ENCODE measurements at regions not wholly inside any gene's neighbourhood (a gene's known extent, or its start where the extent isn't known, plus 50 kb on each side); places are given as distances from the start of the nearest gene placed in this dataset.

DNA sequence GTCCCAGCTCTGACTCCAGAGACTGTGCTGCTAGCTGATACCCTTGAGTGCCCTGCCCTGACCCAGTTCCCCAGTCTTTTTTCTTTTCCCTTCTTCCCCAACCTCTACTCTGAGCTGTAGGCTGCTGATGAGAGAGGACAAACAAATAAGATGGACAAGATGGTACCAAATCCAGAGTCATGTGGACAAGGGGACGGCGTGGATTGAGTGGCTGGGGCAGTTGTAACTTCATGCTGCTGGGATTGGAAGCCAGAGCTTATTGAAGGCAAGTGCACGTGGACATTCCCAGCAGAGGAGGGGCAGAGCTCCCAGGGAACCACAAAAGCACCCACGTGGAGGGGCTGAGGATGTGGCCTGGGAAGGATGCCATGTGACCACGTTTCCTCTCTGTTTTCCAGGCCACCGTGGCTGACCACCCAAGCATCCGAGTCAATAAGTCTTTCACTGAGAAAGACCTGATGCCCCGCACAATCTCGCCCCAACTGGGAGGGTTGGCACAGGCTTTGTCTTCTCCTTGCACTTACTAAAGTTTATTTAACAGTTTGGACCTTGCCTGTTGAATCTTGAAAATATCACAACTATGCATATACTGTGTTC is 323.3 kb upstream of the ZNF507 start:
- Histone ChIP-seq H3K4me3 (ENCODE audit: low read depth in 2 of 2, low read length in 1 of 2) (no peak overlapping the region), H3K9me2 (no peaks in the 10 kb centered on the region), H3K27ac (ENCODE audit: low read depth in 2 of 2, low read length in 1 of 2) (no peak overlapping the region), H3K36me3 (replicated peaks in 1 of 2; ENCODE audit: control insufficient read depth in 1 of 2, insufficient read depth in 2 of 2, low read length in 1 of 2) (no peaks in the 10 kb centered on the region), H3K9ac (no peak overlapping the region), H2AFZ (ENCODE audit: low read depth) (no peak overlapping the region), H3K4me2 (no peak overlapping the region), H3K9me3 (no peaks in the 10 kb centered on the region), H4K20me1 (ENCODE audit: insufficient read depth) (no peaks in the 10 kb centered on the region), H3K79me2 (ENCODE audit: insufficient read depth) (no peaks in the 10 kb centered on the region), H3K27me3 (ENCODE audit: insufficient read depth) (no peaks in the 10 kb centered on the region), H3F3A (replicated peaks; ENCODE audit: insufficient read depth) (no peaks in the 10 kb centered on the region), H3K4me1 (ENCODE audit: control insufficient read depth in 1 of 2, insufficient read depth in 2 of 2, low read depth in 1 of 2, low read length in 1 of 2) (peaks cover 0 to 14% of the 10 kb centered on the region in 2 experiments; a peak in 1 of 4 replicates)
- WGBS (ENCODE audit: low lambda C conversion rate), result 22% methylated on average over 9 of the region's 9 CpGs
- ChIA-PET CTCF (interaction anchor here (0.8 kb wide), 1 partner anchor 1337 kb away, joined by 3 read pairs; no protein-coding TSS in a partner anchor), POLR2A (no interaction called here)
- TF ChIP-seq EZH2phosphoT487 (IDR thresholded peaks at IDR 0.05; ENCODE audit: borderline replicate concordance, low read depth) (no peak), FOXJ3 (CRISPR knock-in tag; IDR thresholded peaks at IDR 0.05) (no peak), JUND (IDR thresholded peaks at IDR 0.05) (no peak), FOSL2 (IDR thresholded peaks at IDR 0.05; ENCODE audit: borderline replicate concordance, low read depth) (no peak), NRF1 (IDR thresholded peaks at IDR 0.05; ENCODE audit: low read depth, low read length) (no peak), SMC3 (IDR thresholded peaks at IDR 0.05; ENCODE audit: low read depth, low read length) (no peak), CHD2 (IDR thresholded peaks at IDR 0.05; ENCODE audit: low read length, partially characterized antibody) (no peak), EP300 (IDR thresholded peaks at IDR 0.05; ENCODE audit: borderline replicate concordance in 1 of 2, low read depth in 1 of 2, low read length in 1 of 2) (no peak), SIN3A (IDR thresholded peaks at IDR 0.05; ENCODE audit: borderline replicate concordance, low read depth, low read length) (no peak)
- TF ChIP-seq, protein P1, sequence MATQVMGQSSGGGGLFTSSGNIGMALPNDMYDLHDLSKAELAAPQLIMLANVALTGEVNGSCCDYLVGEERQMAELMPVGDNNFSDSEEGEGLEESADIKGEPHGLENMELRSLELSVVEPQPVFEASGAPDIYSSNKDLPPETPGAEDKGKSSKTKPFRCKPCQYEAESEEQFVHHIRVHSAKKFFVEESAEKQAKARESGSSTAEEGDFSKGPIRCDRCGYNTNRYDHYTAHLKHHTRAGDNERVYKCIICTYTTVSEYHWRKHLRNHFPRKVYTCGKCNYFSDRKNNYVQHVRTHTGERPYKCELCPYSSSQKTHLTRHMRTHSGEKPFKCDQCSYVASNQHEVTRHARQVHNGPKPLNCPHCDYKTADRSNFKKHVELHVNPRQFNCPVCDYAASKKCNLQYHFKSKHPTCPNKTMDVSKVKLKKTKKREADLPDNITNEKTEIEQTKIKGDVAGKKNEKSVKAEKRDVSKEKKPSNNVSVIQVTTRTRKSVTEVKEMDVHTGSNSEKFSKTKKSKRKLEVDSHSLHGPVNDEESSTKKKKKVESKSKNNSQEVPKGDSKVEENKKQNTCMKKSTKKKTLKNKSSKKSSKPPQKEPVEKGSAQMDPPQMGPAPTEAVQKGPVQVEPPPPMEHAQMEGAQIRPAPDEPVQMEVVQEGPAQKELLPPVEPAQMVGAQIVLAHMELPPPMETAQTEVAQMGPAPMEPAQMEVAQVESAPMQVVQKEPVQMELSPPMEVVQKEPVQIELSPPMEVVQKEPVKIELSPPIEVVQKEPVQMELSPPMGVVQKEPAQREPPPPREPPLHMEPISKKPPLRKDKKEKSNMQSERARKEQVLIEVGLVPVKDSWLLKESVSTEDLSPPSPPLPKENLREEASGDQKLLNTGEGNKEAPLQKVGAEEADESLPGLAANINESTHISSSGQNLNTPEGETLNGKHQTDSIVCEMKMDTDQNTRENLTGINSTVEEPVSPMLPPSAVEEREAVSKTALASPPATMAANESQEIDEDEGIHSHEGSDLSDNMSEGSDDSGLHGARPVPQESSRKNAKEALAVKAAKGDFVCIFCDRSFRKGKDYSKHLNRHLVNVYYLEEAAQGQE (IDR thresholded peaks at IDR 0.05; ENCODE audit: low read depth, low read length), result no peak
- TF ChIP-seq, protein P2, sequence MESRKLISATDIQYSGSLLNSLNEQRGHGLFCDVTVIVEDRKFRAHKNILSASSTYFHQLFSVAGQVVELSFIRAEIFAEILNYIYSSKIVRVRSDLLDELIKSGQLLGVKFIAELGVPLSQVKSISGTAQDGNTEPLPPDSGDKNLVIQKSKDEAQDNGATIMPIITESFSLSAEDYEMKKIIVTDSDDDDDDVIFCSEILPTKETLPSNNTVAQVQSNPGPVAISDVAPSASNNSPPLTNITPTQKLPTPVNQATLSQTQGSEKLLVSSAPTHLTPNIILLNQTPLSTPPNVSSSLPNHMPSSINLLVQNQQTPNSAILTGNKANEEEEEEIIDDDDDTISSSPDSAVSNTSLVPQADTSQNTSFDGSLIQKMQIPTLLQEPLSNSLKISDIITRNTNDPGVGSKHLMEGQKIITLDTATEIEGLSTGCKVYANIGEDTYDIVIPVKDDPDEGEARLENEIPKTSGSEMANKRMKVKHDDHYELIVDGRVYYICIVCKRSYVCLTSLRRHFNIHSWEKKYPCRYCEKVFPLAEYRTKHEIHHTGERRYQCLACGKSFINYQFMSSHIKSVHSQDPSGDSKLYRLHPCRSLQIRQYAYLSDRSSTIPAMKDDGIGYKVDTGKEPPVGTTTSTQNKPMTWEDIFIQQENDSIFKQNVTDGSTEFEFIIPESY (IDR thresholded peaks at IDR 0.05; ENCODE audit: borderline replicate concordance, low read depth), result no peak
- TF ChIP-seq, protein P3, sequence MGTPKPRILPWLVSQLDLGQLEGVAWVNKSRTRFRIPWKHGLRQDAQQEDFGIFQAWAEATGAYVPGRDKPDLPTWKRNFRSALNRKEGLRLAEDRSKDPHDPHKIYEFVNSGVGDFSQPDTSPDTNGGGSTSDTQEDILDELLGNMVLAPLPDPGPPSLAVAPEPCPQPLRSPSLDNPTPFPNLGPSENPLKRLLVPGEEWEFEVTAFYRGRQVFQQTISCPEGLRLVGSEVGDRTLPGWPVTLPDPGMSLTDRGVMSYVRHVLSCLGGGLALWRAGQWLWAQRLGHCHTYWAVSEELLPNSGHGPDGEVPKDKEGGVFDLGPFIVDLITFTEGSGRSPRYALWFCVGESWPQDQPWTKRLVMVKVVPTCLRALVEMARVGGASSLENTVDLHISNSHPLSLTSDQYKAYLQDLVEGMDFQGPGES (IDR thresholded peaks at IDR 0.05; ENCODE audit: low read depth, low read length), result no peak
- TF ChIP-seq, protein P4, sequence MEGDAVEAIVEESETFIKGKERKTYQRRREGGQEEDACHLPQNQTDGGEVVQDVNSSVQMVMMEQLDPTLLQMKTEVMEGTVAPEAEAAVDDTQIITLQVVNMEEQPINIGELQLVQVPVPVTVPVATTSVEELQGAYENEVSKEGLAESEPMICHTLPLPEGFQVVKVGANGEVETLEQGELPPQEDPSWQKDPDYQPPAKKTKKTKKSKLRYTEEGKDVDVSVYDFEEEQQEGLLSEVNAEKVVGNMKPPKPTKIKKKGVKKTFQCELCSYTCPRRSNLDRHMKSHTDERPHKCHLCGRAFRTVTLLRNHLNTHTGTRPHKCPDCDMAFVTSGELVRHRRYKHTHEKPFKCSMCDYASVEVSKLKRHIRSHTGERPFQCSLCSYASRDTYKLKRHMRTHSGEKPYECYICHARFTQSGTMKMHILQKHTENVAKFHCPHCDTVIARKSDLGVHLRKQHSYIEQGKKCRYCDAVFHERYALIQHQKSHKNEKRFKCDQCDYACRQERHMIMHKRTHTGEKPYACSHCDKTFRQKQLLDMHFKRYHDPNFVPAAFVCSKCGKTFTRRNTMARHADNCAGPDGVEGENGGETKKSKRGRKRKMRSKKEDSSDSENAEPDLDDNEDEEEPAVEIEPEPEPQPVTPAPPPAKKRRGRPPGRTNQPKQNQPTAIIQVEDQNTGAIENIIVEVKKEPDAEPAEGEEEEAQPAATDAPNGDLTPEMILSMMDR (IDR thresholded peaks at IDR 0.05), result no peak
- TF ChIP-seq, protein P5, sequence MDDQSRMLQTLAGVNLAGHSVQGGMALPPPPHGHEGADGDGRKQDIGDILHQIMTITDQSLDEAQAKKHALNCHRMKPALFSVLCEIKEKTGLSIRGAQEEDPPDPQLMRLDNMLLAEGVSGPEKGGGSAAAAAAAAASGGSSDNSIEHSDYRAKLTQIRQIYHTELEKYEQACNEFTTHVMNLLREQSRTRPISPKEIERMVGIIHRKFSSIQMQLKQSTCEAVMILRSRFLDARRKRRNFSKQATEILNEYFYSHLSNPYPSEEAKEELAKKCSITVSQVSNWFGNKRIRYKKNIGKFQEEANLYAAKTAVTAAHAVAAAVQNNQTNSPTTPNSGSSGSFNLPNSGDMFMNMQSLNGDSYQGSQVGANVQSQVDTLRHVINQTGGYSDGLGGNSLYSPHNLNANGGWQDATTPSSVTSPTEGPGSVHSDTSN (IDR thresholded peaks at IDR 0.05), result no peak
- no peak for DNase-seq

Measured in SK-N-SH (cell line).